ENCODE measurements at regions not wholly inside any gene's neighbourhood (a gene's known extent, or its start where the extent isn't known, plus 50 kb on each side); places are given as distances from the start of the nearest gene placed in this dataset.

DNA sequence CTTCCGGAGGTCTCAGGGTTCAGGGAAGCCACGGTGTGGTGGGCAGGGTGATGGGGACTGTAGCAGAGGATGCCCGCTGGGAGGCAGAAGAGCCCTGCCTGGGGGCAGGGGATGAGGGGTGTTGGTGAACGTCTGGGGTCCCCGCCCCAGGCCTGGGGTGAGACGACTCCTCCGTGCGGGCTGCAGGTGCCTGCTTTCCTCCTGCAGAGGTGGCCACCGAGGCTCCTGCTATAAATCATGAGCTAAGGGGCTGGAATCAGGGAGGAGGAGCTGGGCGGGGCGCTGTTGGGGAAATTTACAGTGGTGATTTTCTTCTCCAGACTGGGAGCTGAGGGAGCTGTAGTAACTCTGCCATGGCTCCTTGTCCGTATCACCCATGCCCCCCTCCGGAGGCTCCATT is 167.0 kb downstream of the MRM1 start:
- peak; percentile 49 for DNase-seq

DNA sequence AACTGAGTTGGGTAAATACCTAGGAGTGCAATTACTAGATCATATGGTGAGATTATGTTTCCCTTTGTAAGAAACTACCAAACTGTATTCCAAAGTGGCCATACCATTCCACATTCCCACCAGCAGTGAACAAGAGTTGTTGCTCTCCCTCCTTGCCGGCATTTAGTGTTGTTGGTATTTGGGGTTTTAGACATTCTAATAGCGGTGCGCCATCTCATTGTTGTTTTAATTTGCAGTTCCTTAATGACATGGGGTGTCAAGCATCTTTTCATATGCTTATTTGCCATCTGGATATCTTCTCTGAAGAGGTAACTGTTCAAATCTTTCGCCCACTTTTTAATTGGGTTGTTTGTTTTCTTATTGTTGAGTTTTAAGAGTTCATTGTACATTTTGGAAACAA is 164.2 kb upstream of the LHX1 start:
- no peak for DNase-seq

DNA sequence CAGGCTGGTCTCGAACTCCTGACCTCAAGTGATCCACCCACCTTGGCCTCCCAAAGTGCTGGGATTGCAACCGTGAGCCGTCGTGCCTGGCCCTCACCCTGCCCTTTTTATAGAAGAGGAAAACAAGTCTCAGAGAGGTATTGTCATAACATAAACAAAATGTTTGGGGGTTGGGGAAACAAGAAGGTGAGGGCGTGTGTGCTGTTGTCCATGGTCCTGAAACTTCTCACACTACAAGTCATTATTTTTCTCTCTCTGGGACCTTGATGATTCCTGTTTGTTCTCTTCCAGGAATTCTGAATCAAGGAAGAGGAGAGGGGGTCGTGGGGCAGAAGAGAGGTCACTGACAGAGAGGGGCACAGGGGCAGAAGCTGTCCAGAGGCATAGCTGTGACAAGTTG is 160.2 kb upstream of the LHX1 start:
- no peak for DNase-seq

DNA sequence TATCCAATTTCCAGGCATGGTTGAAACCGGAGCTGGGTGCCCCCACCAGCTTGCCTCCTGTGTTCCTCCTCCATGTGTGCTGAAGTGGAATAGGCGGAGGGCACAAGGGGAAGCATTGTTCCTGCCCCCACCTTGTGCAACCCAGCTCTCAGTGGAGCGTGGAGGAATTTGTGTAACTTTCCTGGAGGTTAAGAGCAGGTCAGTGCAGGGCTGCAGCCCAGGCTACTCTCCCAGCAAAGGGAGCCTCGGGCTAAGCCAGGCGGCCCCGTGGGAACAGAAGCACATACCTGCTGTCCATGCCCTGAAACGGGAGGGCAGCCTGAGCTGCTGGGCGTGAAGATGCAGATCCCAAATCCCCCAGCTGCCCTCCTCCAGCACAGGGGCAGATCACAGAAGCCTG is 158.8 kb upstream of the LHX1 start:
- DNase-seq = no peak

DNA sequence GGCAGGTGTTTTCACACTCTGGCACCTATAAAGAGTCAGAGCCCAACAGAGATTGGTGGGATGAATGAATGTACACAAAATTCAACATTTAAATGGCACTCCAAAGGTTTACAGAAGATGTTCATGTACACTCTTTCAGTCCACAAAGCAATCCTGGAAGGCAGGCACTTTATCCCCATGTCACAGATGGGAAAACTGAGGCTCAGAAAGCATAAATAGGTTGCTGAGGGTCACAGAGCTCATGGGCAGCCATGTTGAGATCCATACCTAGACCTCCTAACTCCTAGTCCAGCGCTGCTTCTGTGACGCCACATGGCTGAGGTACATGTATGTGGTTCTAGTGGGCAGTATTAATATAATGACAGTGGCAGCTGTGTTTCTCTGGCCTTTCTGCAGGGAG is 157.7 kb upstream of the LHX1 start:
- DNase-seq = no peak

DNA sequence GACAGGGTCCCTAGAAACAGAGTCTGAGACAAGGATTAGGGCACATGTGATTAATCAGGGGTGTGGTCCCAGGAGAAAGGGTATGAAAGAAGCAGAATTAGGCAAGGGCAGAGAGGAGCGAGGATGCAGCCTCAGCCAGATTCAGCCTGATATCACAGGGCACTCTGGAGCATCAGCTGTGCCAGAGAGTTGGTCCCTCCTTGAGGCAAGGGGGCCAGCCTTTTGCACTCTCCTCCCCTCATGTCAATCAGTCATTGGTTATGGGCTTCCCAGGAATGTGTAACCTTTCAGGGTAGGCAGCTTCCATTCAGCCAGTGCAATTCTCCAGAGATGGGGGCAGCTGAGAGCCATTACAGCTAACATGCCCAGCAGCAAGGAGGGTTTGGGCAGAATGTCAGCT is 152.6 kb upstream of the LHX1 start:
- DNase-seq = no peak

DNA sequence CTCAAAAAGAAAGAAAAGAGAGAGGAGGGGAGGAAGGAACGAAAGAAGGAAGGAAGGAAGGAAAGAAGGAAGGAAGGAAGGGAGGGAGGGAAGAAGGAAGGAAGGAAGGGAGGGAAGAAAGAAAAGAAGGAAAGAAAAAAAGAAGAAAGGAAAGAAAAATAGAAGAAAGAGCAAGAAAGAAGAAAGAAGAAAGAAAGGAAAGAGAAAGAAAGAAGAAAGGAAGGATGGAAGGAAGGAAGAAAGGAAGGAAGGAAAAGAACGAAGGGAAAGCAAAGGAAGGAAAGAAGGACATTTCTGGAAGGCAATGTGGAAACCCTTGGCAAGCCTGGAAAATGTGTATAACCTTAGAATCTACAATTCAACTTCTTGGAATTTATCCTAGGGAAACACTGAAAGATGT is 150.4 kb upstream of the LHX1 start:
- no peak for DNase-seq

DNA sequence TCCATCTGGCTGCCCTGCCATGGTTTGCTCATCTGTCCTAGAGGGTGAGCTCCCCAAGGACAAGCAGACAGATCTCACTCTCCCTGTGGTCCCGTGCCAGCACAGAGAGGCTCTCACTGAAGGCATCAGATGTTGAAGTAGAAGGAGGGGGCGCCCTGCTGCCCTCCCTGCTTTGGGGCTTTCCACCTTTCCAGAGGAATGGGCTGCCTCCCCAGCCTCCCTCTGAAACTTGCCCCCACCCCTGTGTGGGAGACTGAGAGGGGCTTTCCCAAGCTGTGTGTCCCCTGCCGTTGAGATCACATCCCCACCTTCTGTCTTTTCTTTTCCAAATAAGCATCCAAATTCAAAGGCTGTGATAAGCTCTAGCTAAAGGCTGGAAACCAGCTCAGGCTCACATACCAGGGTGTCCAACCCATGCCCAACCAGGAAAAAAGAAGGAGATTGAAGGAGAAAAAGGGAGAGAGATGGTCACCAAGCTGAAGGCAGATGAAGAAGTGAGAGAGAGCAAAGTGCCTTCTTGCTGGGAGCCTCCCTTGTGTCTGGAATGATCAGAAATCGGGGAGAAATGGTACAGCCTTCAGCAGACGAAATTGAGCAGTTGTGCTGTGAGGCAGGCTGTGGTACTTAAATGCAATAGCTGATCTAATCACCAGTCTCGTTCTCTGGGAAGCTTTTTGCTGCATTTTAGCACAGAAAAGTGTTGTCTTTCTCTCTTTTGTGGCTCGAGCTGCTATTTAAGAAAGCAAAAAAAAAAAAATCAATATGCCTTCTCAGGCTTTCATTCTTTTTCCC is 145.9 kb upstream of the LHX1 start:
- DNase-seq = peak; percentile 19

DNA sequence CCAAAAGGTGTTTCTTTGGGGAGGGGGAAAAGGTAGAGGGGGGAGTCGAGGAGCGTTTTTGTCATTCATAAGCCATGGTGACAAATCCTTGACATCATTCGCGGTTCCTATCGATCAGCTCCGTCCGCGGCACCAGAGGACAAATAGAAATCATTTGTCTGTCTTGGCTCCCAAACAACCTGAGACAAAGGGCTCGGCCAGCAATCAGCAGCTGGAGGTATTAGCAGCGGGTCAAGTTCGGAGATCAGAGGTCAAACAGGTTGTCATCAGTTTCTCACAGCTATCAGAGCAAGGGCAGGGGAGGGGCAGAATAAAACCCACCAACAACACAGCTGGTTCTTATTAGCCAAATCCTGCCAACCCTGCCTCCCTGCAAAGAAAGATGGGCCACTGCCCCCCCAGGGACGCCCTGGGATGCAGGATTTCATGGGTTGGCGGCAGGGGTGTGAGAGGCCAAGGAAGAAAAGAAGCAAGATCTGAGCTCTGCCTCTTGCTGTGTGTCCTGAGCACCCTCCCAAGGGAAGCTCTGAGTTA is 145.3 kb upstream of the LHX1 start:
- no peak for DNase-seq

DNA sequence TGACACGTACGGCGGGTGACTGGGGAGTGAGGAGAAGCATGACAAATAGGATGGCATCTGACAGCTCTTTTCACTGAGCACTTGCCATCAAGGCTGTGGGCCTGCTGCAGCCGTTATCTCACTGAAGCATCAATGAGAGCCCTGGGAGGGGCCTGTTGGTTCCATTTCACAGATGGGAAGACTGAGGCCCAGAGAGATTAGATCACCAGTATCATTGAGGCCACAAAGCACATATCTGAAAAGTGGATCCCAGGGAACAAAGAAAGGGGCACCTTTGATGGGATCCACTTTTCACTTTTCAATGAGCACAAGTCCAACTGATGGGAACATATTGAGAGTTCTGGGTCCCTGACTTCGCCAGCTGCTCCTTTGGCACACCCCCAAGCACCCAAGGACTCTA is 144.4 kb upstream of the LHX1 start:
- no peak for DNase-seq

DNA sequence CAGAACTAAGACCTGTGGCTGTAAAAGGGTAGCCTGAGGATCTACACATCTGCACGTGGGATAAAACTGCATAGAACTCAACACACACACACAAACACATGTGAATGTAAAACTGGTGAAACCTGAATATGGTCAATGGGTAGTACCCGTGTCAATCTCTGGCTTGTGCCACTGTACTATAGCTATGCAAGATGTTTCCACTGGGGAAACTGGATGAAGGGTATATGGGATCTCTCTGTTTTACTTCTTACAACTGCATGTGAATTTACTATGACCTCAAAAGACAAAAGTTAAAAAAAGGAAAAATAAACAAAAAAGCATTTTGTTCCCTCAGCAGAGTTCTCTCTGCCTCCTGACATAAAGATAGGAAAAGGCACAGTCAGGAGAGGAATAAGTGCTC is 143.3 kb upstream of the LHX1 start:
- DNase-seq = no peak

DNA sequence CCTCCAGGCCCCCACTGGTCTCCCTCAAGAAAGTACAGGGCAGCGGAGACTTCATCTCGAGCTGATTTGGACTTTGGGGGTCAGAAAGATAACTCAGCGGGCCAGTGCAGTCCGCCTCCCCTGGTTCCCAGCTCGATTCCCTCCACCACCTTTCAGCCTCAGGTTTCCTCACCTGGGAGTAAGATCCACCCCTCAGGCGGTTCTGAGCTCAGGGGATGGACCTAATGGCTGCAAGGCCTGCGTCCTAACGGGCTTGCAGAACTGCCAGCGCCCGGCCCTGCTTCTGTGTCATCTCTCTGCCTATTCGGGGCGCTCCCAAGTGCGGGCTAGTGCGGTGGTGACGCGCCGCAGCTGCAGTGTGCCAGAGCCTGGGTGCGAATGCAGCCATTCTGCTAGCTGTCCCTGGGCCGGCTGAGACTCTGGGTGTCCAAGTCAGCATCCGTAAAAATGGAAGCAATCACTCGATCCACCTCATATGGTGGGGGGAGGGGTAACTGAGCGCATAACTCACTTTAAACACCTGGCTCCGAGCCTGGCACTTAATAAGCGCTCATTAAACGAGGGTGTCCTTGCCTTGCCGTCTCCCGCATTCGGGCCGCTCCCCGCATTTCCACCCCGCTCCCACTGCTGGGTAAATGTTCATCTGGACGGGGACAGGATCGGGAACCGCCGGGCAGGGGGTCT is 129.6 kb upstream of the LHX1 start:
- no peak for DNase-seq

DNA sequence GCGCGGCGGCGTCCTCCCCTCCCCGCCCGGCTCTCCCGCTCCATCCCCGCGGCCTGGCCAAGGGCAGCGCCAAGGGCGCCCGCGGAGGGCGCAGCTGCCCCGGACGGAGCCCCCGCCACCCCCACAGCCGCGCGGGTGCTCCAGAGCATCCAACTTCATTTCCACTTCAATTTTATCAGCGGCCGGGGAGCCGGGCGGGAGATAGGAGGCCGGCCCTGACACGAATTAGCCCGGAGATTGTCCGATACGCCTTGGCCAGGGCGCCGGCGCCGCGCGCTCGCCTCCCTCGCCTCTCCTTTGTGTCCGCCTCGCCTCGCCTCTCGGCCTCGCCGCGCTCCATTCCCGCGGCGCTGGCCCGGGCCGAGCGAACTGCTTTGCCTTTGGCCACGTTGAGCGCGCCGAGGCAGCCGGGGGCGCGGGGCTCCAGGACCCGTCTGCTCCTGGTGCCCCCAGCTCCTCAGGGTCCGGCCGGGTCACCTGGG is 129.1 kb upstream of the LHX1 start:
- DNase-seq = no peak

DNA sequence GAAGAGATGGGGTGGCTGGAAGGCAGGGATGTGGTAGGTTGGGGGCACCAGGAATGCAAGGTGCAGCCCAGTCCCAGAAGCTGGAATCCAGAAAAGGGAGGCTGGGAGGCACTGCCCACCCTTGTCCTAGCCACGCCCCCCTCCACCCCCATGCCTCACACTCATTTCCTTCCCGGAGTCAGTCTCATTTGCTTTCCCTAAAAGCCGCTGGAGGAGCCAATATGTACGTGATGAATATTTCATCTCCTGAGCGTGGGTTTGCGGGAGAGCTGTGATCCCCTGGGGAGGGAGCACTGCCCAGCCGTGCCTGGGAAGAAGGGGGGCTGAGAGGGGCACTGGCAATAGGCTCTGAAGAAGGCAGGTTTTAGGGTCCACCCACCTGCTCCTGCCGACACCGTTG is 124.5 kb upstream of the LHX1 start:
- peak; percentile 3 for DNase-seq

DNA sequence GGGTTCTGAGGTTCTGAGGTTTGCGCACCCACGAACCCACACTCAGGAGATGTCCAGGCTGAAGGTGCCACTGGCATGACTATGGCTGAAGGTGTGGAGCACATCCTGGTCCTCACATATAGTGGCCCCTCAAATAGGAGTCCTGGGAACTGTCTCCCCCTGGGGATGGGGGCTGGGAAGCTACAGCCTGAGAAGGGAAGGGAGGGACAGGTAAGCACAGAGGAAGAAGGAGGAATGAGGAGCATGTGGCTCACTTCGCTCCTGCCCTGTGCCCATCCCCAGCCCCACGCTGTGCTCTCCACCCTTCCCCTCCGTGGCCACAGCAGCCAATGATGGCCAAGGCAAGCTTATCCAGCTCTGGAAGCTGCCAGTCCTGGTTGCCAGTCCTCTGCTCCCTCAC is 123.9 kb upstream of the LHX1 start:
- no peak for DNase-seq

DNA sequence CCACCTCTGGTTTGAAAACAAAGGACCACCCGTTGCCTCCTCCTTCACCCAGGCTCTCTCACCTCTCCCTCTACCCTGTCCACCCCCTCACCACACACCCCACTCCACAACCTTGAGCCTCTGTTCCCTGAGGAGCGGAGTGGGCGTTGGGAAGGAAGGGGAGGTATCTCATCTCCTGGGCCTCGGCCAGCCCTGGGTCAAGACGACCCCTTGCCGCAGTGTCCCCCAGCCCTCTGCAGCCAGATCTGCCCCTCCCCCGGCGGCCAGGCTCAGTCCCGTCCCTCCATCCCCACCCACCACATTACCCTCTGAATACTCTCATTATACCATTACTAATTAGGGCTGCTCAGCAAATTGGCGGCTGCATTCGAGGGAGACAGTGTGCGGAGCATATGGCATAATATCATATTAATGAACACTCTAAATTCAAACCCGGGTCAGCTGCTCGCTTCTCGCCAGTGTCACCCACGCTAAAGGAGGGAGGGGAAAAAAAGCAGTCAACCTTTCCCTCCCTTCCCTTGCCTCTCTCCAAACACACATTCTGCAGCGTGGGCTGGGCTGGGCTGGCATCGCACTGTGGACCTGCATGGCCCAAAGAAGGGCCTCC is 123.2 kb upstream of the LHX1 start:
- no peak for DNase-seq

DNA sequence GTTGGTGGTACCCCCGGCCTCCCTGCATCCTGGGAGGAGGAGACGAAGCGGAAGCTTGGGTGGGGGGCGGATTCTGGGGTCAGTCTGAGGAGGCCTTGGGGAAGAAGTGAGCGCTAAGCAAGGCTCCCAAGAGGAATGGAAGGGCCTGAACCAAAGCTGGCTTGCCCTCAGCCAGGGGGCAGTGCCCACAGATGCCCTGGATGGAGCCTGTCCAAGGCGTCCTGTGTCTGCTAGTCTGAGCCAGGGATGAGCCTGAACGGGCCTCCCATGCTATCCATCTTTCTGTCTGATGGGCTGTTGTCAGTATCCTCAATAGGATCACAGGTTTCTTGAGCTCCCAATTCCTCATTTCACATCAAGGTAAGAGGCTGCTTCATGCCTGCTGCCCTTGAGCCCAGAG is 122.3 kb upstream of the LHX1 start:
- DNase-seq = no peak

DNA sequence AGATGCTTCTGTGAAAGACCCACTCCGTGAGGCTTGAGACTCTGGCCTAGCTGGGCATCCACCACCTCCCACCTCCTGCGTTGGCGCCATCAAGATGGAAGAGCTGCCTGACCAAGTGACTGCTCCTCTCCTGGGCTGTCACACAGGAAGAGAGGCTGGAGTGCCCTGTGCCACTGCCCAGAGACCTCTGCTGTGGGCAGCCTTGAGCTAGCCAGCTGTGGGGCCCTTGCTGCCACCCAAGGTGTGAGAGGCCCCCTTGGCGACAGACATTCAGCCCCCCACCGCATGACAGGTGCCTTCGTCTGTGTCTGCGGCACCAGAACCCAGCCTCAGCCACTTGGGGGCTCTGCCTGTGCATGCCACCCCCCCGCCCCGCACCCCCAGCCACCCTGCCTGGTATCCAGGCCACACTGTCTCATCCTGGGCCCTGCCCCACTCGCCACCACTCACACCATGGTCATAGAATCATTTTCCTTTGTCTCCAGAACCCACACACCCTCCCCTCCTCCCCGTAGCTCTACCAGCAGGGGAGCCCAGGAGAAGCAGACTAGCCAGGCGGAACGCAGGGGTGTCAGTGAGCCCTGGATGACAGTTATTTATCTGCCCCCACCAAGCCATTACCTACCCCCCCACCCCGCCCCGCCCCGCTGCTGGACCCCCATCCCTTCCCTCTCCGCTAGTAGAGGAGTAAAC is 120.9 kb upstream of the LHX1 start:
- DNase-seq = no peak

DNA sequence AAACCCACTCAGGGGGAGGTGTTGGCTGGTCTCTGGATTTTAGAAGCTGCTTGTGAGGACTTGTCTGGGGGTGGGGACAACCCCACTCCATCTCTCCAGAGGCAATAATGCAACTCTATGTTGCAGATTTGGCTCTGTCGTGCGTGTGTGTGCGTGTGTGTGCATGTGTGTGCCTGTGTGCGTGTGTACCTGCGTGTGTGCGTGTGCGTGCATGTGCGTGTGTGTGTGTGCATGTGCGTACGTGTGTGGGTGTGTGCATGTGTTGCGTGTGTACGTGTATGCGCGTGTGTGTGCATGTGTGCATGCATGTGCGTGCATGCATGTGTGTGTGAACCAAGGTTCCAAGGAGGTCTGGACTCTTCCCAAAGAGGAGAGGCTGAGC is 120.4 kb upstream of the LHX1 start:
- no peak for DNase-seq

DNA sequence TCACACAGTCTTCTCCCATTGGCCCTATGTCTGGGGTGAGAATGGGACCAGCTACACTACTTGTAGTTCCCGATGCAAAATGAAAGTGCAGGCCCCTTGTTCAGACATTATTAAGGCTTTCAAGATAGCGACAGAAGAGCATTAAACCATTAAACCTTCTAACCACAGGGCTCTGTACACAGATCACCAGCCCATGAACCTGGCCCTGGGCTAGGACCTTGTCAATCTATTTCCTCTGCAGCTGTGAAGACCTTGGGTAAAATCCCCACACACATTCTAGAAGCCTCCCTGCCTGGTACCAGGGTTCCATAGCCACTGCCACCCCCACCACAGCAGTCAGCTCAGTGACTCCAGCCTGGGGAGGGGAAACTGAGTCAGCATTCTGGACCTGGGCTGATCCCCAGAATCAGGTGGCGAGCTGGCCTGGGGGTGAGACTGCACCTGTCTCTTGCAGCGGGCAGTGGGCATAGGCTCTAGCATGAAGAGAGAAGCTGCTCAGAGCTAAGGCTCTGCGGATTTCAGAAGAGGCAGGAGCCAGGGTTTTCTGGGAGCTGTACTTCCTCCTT is 119.7 kb upstream of the LHX1 start:
- no peak for DNase-seq

DNA sequence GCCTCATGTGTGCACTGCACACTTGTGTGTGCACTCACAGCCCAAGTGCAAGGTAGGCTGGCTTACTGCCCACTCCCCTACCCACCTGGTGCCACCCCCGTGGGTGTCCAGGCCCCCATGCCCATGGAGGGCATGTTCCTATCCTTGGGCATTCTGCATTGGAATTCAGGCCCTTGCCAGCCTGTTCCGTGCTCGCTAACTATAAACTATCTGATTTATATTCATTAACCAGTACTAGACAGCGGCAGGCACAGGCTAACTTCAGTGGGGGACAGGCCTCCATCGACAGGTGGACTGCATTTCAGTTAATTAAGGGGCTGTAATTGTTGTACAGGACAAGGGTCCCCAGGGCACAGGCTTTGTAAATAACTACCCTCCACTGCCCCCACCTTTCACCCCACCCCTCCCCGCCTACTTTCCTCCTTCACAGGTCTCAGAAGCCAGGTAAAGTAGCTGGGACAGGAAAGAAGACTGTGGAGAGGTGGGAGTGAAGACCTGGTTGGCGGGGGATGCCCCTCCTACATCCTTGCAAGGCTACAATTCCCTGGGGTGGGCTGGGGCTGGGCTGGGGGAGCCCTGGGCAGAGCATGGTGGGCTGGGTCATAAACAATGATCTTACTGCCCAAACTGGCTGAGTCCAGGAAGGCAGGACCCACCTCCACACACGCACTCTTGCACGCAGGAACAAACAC is 119.0 kb upstream of the LHX1 start:
- DNase-seq = no peak

Measured in NCI-H2227 treated with DMSO at 0.1 percent for 48 hours (cell line).